Fibroblast of mammary gland (primary cell): ENCODE measurements at regions not wholly inside any gene's neighbourhood (a gene's known extent, or its start where the extent isn't known, plus 50 kb on each side); places are given as distances from the start of the nearest gene placed in this dataset.
"Not testable (repeated sequence)": the region's sequence is repeated elsewhere in the genome, so short reads cannot be mapped to it uniquely, and the experiment has no call there.

ENCODE experiments used
- DNase-seq: peaks from one replicate; pipeline ENCODE4 v3.0.0-alpha.2; 2010; ENCODE audit warnings: low read depth
- H3K4me3 ChIP-seq: 2 replicates; pipeline ENCODE4 v1.5.1; 2011; ENCODE audit warnings: low read depth, mild to moderate bottlenecking, low read length, moderate library complexity; ENCODE audit not compliant: control insufficient read depth
- TF ChIP-seq, protein P1 (sequence below): conservative IDR thresholded peaks from 2 replicates; pipeline ENCODE4 v1.5.1; 2011; ENCODE audit warnings: low read depth, low read length, inconsistent platforms; ENCODE audit not compliant: control insufficient read depth, insufficient read depth

DNA sequence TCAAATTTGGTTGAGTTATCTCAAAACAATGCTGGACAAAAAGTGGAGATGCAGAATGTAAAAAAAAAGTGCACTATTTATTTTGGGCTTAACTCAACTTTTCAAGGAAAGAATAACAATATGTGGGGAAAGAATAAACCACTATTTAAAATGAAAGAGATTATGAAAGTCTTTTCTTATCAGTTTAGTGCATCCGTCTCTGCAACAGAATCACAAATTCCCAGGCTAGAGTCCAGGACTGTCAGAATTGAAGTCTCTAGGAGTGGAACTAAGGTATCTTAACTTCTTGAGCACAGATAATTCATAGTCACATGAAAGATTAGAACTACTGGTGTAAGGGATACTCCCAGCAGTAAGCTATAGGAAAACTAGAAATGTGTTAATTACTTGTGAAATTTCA is 1200.3 kb upstream of the LRRN3 start:
- no peak overlapping the region for H3K4me3 ChIP-seq
- DNase-seq: no peak
- TF ChIP-seq, protein P1, sequence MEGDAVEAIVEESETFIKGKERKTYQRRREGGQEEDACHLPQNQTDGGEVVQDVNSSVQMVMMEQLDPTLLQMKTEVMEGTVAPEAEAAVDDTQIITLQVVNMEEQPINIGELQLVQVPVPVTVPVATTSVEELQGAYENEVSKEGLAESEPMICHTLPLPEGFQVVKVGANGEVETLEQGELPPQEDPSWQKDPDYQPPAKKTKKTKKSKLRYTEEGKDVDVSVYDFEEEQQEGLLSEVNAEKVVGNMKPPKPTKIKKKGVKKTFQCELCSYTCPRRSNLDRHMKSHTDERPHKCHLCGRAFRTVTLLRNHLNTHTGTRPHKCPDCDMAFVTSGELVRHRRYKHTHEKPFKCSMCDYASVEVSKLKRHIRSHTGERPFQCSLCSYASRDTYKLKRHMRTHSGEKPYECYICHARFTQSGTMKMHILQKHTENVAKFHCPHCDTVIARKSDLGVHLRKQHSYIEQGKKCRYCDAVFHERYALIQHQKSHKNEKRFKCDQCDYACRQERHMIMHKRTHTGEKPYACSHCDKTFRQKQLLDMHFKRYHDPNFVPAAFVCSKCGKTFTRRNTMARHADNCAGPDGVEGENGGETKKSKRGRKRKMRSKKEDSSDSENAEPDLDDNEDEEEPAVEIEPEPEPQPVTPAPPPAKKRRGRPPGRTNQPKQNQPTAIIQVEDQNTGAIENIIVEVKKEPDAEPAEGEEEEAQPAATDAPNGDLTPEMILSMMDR: no peak

DNA sequence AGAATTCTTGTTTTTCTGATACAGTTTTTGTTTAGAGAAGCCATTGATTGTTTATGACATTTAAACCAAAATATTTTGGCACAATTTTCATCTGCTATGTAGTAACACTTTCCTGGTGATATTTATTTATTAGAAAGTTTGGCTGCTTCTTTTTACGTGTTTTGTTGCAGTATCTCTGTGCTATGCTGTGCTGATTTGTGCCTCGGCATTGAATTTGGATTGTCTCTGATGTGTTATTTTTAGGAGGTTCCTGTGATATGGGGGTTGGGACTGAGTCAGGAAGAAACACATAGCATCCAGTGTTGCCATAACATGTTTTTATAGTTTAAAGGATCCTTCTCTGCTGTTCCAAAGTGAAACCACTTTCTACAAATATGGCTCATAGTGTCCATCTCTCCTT is 1197.7 kb upstream of the LRRN3 start:
- TF ChIP-seq, protein P1: no peak
- H3K4me3 ChIP-seq: no peak overlapping the region
- no peak for DNase-seq

DNA sequence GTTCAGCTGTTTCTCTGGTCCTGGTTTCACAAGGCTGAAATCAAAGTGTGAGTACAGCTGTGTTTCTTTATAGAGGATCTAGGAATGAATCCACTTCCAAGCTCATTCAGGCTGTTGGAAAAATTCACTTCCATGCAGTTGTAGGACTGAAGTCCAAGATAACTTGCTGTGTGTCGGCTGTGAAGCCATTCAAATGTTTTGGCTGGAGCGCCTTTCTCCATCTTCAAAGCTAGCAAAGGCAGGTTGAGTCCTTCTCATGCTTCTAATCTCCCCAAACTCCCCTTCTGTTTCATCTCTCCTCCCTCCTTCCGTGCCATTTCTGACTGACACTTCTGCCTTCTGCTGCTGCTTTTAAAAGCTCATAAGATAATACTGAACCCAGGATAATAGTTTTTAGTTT is 1195.4 kb upstream of the LRRN3 start:
- DNase-seq: no peak
- TF ChIP-seq, protein P1: no peak
- H3K4me3 ChIP-seq: no peak overlapping the region

DNA sequence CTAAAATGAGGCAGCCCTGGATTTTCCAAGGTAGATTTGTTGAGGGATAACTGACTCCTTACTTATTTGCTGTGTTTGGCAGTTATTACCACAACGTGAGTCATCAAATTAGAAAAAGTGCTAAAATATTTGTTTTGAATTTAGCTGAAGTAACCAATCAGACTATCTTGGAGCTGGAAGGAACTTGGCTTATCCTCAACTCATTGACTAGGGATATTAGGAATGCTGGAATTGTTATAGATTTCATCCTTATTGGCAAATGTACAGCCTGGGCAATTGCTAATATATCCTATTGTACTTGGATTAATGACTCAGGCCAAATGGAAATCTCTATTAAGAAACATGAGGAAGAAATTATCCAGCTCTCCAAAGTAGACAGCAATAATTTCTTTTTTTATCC is 1189.0 kb upstream of the LRRN3 start:
- TF ChIP-seq, protein P1: no peak
- H3K4me3 ChIP-seq: no peak overlapping the region
- peak; percentile 25 for DNase-seq

DNA sequence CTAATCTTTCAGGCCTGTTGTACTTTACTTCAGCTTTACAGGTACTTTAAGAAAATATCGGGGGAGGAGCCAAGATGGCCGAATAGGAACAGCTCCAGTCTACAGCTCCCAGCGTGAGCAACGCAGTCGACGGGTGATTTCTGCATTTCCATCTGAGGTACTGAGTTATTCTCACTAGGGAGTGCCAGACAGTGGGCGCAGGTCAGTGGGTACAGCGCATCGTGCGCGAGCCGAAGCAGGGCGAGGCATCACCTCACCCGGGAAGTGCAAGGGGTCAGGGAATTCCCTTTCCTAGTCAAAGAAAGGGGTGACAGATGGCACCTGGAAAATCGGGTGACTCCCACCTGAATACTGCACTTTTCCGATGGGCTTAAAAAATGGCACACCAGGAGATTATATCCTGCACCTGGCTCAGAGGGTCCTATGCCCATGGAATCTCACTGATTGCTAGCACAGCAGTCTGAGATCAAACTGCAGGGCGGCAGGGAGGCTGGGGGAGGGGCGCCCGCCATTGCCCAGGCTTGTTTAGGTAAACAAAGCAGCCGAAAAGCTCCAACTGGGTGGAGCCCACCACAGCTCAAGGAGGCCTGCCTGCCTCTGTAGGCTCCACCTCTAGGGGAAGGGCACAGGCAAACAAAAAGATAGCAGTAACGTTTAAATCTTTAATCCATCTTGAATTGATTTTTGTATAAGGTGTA is 1185.4 kb upstream of the LRRN3 start:
- H3K4me3 ChIP-seq, DNase-seq: not testable (repeated sequence)

DNA sequence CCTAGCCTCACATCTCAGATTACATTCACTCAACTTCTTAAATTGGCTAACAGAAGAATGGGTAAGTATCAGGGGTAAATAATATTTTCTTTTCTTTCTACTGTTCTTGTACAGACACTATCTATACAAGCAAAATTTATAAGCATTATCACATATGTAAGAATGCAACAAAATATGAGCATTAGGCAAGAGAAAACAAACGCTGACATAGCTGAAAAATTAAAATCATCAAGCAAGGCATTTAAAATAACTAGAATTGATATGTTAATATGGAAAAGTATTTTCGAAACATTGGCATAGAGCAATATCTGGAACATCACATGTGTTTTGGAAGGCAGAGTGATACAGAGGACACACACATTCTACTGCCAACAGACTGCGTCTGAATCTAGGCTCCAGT is 1175.3 kb upstream of the LRRN3 start:
- H3K4me3 ChIP-seq: no peak overlapping the region
- no peak for DNase-seq
- TF ChIP-seq, protein P1: no peak

DNA sequence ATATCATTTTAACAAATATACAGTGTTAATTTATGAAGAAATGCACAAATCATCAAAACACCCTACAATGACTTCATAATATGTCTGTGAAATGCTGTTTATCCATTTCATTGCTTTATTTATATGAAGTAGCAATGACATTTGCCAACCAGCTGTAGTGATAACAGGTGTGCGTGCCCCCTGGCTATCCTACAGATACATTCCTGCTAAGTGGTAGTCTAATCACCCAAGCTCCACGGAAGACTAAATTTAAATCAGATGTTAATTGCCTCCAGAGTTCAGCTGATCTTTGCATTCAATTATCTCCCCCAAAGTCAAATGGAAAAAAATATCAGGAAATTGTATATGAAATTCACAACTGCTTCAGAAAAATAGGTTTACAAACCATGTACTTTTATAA is 1164.2 kb upstream of the LRRN3 start:
- TF ChIP-seq, protein P1: no peak
- H3K4me3 ChIP-seq: no peak overlapping the region
- DNase-seq: no peak
